GM12874 (cell line): ENCODE measurements at regions not wholly inside any gene's neighbourhood (a gene's known extent, or its start where the extent isn't known, plus 50 kb on each side); places are given as distances from the start of the nearest gene placed in this dataset.

ENCODE experiments used
- CTCF ChIP-seq: IDR thresholded peaks from 2 replicates; pipeline ENCODE4 v1.5.1; 2011; ENCODE audit warnings: low read depth, mild to moderate bottlenecking, control low read depth, low read length, moderate library complexity; ENCODE audit not compliant: insufficient read depth

- no peak for TF ChIP-seq CTCF
Measured at GRCh38 chr10:2139746-2140145, 402.4 kb upstream of the ADARB2 start.

DNA sequence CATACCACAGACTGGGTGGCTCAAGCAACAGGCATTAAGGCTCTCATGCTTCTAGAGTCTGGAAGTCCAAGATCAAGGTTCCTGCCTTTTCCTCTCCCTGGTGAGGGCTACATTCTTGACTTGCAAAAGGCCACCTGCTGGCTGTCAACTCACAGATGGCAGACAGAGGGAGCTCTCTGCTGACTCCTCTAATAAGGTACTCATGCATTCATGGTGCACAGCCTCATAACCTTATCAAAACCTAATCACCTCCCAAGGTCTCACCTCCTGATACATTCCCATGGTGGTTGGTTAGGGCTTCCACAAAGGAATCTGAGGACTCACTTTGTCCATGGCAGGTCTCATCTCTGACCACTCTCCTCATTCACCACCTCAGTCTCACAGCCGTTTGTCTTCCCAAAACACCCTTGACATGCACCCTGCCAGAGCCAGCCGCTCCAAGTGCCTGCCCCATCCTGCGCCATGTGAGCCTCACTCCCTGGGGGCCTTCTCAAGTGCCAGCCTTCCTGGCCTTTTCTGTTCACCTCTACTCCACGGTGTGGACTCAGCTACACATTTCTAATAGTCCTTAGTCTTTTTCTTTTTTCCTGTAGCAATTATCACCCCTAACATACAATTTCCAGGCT, 400.3 kb upstream of the ADARB2 start:
- peak; percentile 45 for TF ChIP-seq CTCF

GRCh38 chr10:2130705-2131305, 393.5 kb upstream of the ADARB2 start:
- no peak for TF ChIP-seq CTCF

DNA sequence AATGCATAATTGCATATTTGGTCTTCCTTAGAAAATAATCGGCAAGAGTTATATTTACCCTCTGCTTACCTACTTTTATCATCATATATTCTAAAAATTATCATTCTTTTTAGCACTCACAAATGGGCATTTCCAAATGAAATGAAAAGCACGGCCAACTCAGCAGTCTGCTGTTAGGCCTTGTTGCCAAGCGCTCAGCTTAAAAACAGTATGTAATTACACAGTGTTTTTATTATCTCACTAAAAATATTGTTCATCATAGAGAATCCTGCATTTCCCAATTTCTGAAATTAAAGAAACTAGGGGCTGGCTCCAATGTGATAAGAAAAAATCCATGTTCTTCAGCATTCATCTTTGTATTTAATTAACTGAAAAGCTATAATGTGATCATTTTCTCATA, 391.7 kb upstream of the ADARB2 start:
- TF ChIP-seq CTCF = no peak

DNA sequence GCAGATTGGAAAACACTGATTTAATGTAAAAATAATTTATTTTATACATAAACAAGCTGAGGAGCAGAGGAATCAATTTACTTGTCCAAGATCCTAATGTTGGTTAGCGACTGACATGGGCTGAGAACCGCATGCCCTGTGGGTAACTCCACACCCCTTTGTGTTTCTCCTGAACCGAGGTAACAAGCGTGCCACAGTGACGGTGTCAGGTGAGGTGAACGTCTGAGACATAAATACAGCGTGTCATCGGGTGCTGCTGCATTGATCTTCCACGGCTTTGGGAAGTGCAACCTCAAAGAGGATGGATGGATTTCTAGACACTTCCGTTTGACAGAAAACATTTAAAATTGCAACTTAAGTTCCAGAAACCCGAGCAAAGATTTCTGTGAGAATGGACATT, 386.8 kb upstream of the ADARB2 start:
- TF ChIP-seq CTCF = no peak

DNA sequence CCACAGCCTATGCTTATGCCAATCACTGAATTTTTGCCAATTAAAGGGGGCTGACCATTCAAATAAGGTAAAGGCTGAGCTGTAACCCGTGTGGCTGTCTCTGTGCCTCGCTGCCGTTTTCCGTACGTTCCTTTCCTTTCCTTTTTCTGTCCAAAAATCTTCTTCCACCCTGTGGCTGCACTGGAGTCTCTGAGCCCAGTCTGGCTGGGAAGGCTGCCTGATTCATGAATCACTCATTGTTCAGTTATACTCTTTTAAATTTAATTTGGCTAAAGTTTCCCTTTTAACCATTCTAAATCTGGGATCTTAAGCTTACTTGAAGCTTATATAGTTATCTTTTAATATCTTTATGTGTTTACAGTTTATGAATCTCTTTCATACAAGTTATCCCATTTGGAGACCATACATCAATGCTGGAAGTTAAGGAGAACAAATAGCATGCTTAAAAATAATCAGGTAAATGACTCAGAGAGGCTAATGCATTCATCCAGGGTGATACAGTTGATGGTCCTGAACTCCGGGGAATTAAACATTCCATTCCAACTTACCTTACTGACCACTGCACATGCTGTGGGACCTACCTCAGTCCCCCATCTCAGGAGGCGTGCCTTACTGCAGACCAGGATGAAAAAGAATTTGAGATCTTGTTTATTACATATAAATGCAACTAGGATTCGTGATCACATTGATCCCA, 385.3 kb upstream of the ADARB2 start:
- TF ChIP-seq CTCF = no peak

DNA sequence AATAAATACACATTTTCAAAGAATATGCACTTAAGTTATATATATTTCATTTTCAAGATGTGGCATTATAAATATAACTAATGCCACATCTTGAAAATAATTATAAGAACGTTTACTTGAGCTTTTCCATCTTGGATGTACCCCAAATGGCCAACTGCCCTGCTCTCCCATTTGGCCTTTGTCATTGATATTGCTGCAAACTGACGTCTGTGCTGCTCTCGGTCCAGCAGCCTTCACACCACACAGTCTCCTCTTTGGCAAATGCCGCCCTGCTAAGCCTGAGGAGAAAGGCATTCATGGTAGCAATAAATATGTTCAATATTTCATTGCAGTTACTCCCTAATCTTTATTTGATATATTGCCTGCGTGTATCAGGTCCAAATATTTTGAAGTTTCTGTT, 384.6 kb upstream of the ADARB2 start:
- no peak for TF ChIP-seq CTCF
